Mesenchymal stem cell (in vitro differentiated cells and primary cell): ENCODE measurements at regions not wholly inside any gene's neighbourhood (a gene's known extent, or its start where the extent isn't known, plus 50 kb on each side); places are given as distances from the start of the nearest gene placed in this dataset.

Source experiments
- DNase-seq: peaks from one replicate; pipeline ENCODE4 v3.0.0-alpha.2; 2013
- H2AFZ ChIP-seq: one replicate; pipeline ENCODE4 v1.6.1; 2013; ENCODE audit warnings: low read depth, mild to moderate bottlenecking, control low read depth, inconsistent platforms, low read length, moderate library complexity
- H2AK5ac ChIP-seq: 2 replicates; pipeline ENCODE4 v1.6.1; 2013; ENCODE audit warnings: low read length, moderate library complexity, mild to moderate bottlenecking, inconsistent platforms; ENCODE audit not compliant: severe bottlenecking
- H2BK120ac ChIP-seq: one replicate; pipeline ENCODE4 v1.6.1; 2013; ENCODE audit warnings: low read depth, mild to moderate bottlenecking, inconsistent platforms, low read length, moderate library complexity
- H2BK12ac ChIP-seq, 2 experiments: one replicate each; pipeline ENCODE4 v1.6.1; 2013; ENCODE audit warnings: inconsistent platforms in 2 of 2, low read length in 2 of 2, mild to moderate bottlenecking in 2 of 2, moderate library complexity in 2 of 2, control low read depth in 1 of 2
- H2BK15ac ChIP-seq: one replicate; pipeline ENCODE4 v1.6.1; 2013; ENCODE audit warnings: mild to moderate bottlenecking, low read depth, inconsistent platforms; ENCODE audit not compliant: poor library complexity, severe bottlenecking
- H2BK5ac ChIP-seq: 2 replicates; pipeline ENCODE4 v1.6.1; 2013; ENCODE audit warnings: low read depth, mild to moderate bottlenecking, low read length, control low read depth, inconsistent platforms; ENCODE audit not compliant: poor library complexity, severe bottlenecking
- H3K14ac ChIP-seq, 2 experiments: one replicate each; pipeline ENCODE4 v1.6.1; 2013; ENCODE audit warnings: inconsistent platforms in 2 of 2, low read length in 2 of 2, control low read depth in 1 of 2, mild to moderate bottlenecking in 1 of 2, moderate library complexity in 1 of 2
- H3K18ac ChIP-seq, 2 experiments: one replicate each; pipeline ENCODE4 v1.6.1; 2013; ENCODE audit warnings: inconsistent platforms in 2 of 2, low read length in 2 of 2, control low read depth in 1 of 2, low read depth in 1 of 2, mild to moderate bottlenecking in 1 of 2
- H3K23ac ChIP-seq, 2 experiments: one replicate each; pipeline ENCODE4 v1.6.1; 2013; ENCODE audit warnings: inconsistent platforms in 2 of 2, low read length in 2 of 2, mild to moderate bottlenecking in 2 of 2, moderate library complexity in 2 of 2, control low read depth in 1 of 2
- H3K27ac ChIP-seq: 2 replicates; pipeline ENCODE4 v1.5.1; 2013; ENCODE audit warnings: mild to moderate bottlenecking, moderate library complexity, low read length, control low read depth, inconsistent platforms; ENCODE audit not compliant: poor library complexity, severe bottlenecking
- H3K27me3 ChIP-seq, 2 experiments: 2 replicates each; pipeline versions ENCODE4 v1.6.1 to v1.7.0; 2013; ENCODE audit warnings: low read length in 2 of 2, mild to moderate bottlenecking in 2 of 2, moderate library complexity in 2 of 2, control low read depth in 1 of 2, inconsistent platforms in 1 of 2; ENCODE audit not compliant: control insufficient read depth in 1 of 2, insufficient read depth in 1 of 2
- H3K36me3 ChIP-seq, 2 experiments: 2 replicates each; pipeline versions ENCODE4 v1.6.1 to v1.7.0; 2013; ENCODE audit warnings: low read length in 2 of 2, control low read depth in 1 of 2, inconsistent platforms in 1 of 2, low read depth in 1 of 2, mild to moderate bottlenecking in 1 of 2; ENCODE audit not compliant: insufficient read depth in 2 of 2, control insufficient read depth in 1 of 2
- H3K4ac ChIP-seq, 2 experiments: one replicate each; pipeline ENCODE4 v1.6.1; 2013; ENCODE audit warnings: inconsistent platforms in 2 of 2, low read length in 2 of 2, mild to moderate bottlenecking in 2 of 2, moderate library complexity in 2 of 2, control low read depth in 1 of 2, low read depth in 1 of 2
- H3K4me1 ChIP-seq: 2 replicates; pipeline ENCODE4 v1.6.1; 2013; ENCODE audit warnings: low read depth, low read length, control low read depth; ENCODE audit not compliant: control insufficient read depth, insufficient read depth
- H3K4me2 ChIP-seq: 2 replicates; pipeline ENCODE4 v1.6.1; 2013; ENCODE audit warnings: low read length, mild to moderate bottlenecking, inconsistent platforms; ENCODE audit not compliant: poor library complexity, severe bottlenecking
- H3K4me3 ChIP-seq, 2 experiments: 2 replicates each; pipeline versions ENCODE4 v1.5.1 to v1.7.0; 2013; ENCODE audit warnings: low read length in 2 of 2, mild to moderate bottlenecking in 2 of 2, control low read depth in 1 of 2, low read depth in 1 of 2; ENCODE audit not compliant: insufficient read depth in 1 of 2
- H3K79me1 ChIP-seq: replicated peaks from 2 replicates; pipeline ENCODE4 v1.6.1; 2013; ENCODE audit warnings: mild to moderate bottlenecking, control low read depth, low read length, inconsistent platforms; ENCODE audit not compliant: poor library complexity, severe bottlenecking
- H3K9ac ChIP-seq: 2 replicates; pipeline ENCODE4 v1.7.0; 2013; ENCODE audit warnings: mild to moderate bottlenecking, low read length, moderate library complexity
- H3K9me3 ChIP-seq: 2 replicates; pipeline ENCODE4 v1.7.0; 2013; ENCODE audit warnings: mild to moderate bottlenecking, low read length; ENCODE audit not compliant: control insufficient read depth
- H4K8ac ChIP-seq: one replicate; pipeline ENCODE4 v1.6.1; 2013; ENCODE audit warnings: inconsistent platforms, mild to moderate bottlenecking, low read length, moderate library complexity
- H4K91ac ChIP-seq: one replicate; pipeline ENCODE4 v1.6.1; 2013; ENCODE audit warnings: mild to moderate bottlenecking, low read length, inconsistent platforms
- WGBS: methylation state at CpG from one replicate; pipeline ENCODE4 v1.1.7; 2013; ENCODE audit warnings: mixed read lengths; 5-methylcytosine and 5-hydroxymethylcytosine counted together

DNA sequence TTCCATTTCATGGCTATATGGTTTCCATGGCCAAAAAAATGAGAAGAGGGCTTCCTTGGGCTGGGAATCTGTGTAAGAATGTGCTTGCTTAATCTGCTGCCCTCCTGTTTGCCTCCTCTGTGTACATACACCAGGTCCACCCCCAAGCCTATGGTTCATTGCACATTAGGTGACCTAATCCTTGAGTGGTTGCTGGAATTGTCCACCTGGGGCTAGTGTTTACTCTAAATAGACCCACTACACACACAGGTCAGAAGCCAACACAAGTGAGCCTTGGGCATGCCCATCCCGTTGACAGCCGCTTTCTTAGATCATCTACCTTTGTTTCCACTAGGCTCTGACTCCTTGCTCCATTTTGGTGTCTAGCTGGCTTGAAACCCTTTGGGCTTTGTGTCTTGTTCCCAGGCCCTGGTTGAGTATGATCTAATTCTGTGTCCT, 59.2 kb upstream of the ATL2 start:
- Histone ChIP-seq H3K79me1 (no peaks in the 10 kb centered on the region), H2BK15ac (no peak overlapping the region), H3K9me3 (no peaks in the 10 kb centered on the region), H4K91ac (no peak overlapping the region), H2BK12ac (no peak overlapping the region), H4K8ac (no peak overlapping the region), H3K4me1 (peaks cover 10% of the 10 kb centered on the region), H2BK5ac (no peak overlapping the region), H3K4ac (no peak overlapping the region), H2BK120ac (no peak overlapping the region), H3K36me3 (no peaks in the 10 kb centered on the region), H3K4me2 (no peak overlapping the region), H3K14ac (no peak overlapping the region), H2AFZ (no peak overlapping the region), H3K27ac (no peak overlapping the region), H3K18ac (no peak overlapping the region), H3K9ac (no peak overlapping the region), H3K4me3 (no peak overlapping the region), H2AK5ac (no peak overlapping the region), H3K23ac (no peak overlapping the region), H3K27me3 (peaks cover 24 to 44% of the 10 kb centered on the region in 2 experiments)
- no CpG with 5 or more reads among the region's 2 CpGs for WGBS
- DNase-seq = no peak

DNA sequence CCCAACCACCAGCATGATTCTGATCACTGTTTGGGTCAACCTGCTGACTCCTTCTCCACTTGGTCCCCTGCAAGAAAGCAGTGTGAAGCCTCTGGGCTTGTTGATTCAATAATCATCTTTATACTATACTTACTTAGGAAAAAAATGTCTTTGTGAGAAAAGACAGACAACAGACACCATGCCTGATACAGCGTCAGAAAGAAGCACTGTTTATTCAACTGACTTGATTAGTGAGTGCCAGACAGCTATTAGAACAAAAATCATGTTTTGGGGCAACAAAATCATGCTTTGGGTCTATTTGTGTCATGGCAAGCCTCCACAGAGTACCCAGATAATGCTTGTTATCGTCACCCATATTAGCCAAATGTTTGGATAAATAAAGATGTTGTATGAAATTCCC, 58.7 kb upstream of the ATL2 start:
- Histone ChIP-seq H3K18ac (no peak overlapping the region), H3K27me3 (peaks cover 19 to 44% of the 10 kb centered on the region in 2 experiments), H4K91ac (no peak overlapping the region), H3K23ac (no peak overlapping the region), H2AK5ac (no peak overlapping the region), H3K4ac (no peak overlapping the region), H3K4me2 (no peak overlapping the region), H2BK120ac (no peak overlapping the region), H3K36me3 (no peaks in the 10 kb centered on the region), H3K27ac (no peak overlapping the region), H3K14ac (no peak overlapping the region), H3K4me1 (peaks cover 7% of the 10 kb centered on the region), H2BK5ac (no peak overlapping the region), H3K9ac (no peak overlapping the region), H2BK15ac (no peak overlapping the region), H3K4me3 (no peak overlapping the region), H3K9me3 (no peaks in the 10 kb centered on the region), H4K8ac (no peak overlapping the region), H2BK12ac (no peak overlapping the region), H3K79me1 (no peaks in the 10 kb centered on the region), H2AFZ (no peak overlapping the region)
- no peak for DNase-seq
- WGBS = 83% methylated on average over 1 of the region's 2 CpGs

GRCh38 chr2:38434595-38434994, 57.5 kb upstream of the ATL2 start:
- Histone ChIP-seq H3K9ac (no peak overlapping the region), H4K8ac (no peak overlapping the region), H3K18ac (no peak overlapping the region), H3K4me3 (no peak overlapping the region), H3K4me2 (no peak overlapping the region), H3K27me3 (peaks cover 17 to 51% of the 10 kb centered on the region in 2 experiments), H3K9me3 (no peaks in the 10 kb centered on the region), H3K27ac (no peak overlapping the region), H2BK12ac (no peak overlapping the region), H2BK15ac (no peak overlapping the region), H3K4ac (no peak overlapping the region), H3K4me1 (peaks cover 8% of the 10 kb centered on the region), H2AFZ (no peak overlapping the region), H2AK5ac (no peak overlapping the region), H4K91ac (no peak overlapping the region), H2BK5ac (no peak overlapping the region), H3K36me3 (no peaks in the 10 kb centered on the region), H3K79me1 (no peaks in the 10 kb centered on the region), H3K14ac (no peak overlapping the region), H3K23ac (no peak overlapping the region), H2BK120ac (no peak overlapping the region)
- no peak for DNase-seq

- Histone ChIP-seq H3K79me1 (no peaks in the 10 kb centered on the region), H3K9me3 (no peaks in the 10 kb centered on the region), H4K8ac (no peak overlapping the region), H3K9ac (no peak overlapping the region), H4K91ac (no peak overlapping the region), H2BK12ac (no peak overlapping the region), H3K36me3 (no peaks in the 10 kb centered on the region), H2BK15ac (no peak overlapping the region), H3K4me1 (peaks cover 8% of the 10 kb centered on the region), H3K4ac (no peak overlapping the region), H3K14ac (no peak overlapping the region), H3K27me3 (peaks cover 11 to 48% of the 10 kb centered on the region in 2 experiments), H3K18ac (no peak overlapping the region), H3K23ac (no peak overlapping the region), H2BK120ac (no peak overlapping the region), H3K4me3 (no peak overlapping the region), H3K27ac (no peak overlapping the region), H2BK5ac (no peak overlapping the region), H2AFZ (no peak overlapping the region), H3K4me2 (no peak overlapping the region), H2AK5ac (no peak overlapping the region)
- WGBS = 81% methylated on average over 1 of the region's 1 CpG
- no peak for DNase-seq
Measured at GRCh38 chr2:38433607-38433975, 56.5 kb upstream of the ATL2 start.
